ENCODE measurements at regions not wholly inside any gene's neighbourhood (a gene's known extent, or its start where the extent isn't known, plus 50 kb on each side); places are given as distances from the start of the nearest gene placed in this dataset.

DNA sequence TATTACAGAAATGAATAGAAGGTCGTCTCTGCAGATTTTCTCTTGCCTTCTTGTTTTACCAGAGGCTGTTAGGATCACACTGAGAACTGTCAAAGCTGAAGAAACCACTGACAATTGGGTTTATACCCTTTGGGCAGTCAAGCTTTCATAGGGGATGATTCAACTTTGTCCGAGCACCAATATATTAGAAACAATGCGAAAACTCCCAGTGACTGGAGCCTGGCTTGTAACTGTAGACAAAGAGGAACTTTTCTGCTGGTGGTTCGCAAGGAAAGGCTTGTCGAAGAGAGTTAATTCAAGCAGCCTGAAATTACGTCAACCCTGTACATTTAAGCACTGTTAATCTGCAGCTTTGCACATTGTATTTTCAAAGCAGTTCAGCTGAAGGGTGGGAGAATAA, 193.2 kb upstream of the ZNF385D start:
- Histone ChIP-seq H2AFZ (ENCODE audit: low read depth, low read length) (no peak overlapping the region), H3K9ac (ENCODE audit: low read depth, low read length) (no peak overlapping the region), H3K4me3 (ENCODE audit: low read depth in 1 of 2, low read length in 2 of 2) (no peak overlapping the region), H3K9me3 (ENCODE audit: insufficient read depth, low read length, severe bottlenecking) (no peaks in the 10 kb centered on the region), H3K36me3 (ENCODE audit: insufficient read depth, low read length) (no peaks in the 10 kb centered on the region), H4K20me1 (ENCODE audit: insufficient read depth, low read length) (no peaks in the 10 kb centered on the region), H3K4me1 (ENCODE audit: insufficient read depth, low read length) (no peaks in the 10 kb centered on the region), H3K27me3 (ENCODE audit: insufficient read depth, low read length, poor library complexity) (no peaks in the 10 kb centered on the region), H3K27ac (ENCODE audit: low read length) (no peak overlapping the region), H3K79me2 (ENCODE audit: insufficient read depth, low read length) (no peaks in the 10 kb centered on the region), H3K4me2 (ENCODE audit: insufficient read depth, low read length) (no peak overlapping the region)
- DNase-seq (no peak), ATAC-seq (ENCODE audit: insufficient read depth, low read depth) (no peak)
- TF ChIP-seq CTCF (IDR thresholded peaks at IDR 0.05; ENCODE audit: borderline replicate concordance, extremely low read depth, low read length, poor library complexity, severe bottlenecking), result no peak
- no peak for TF ChIP-seq EZH2 (IDR thresholded peaks at IDR 0.05; ENCODE audit: borderline replicate concordance, low read depth, low read length, severe bottlenecking)

- H3K27ac ChIP-seq (ENCODE audit: low read length), result no peak overlapping the region
- H3K4me3 ChIP-seq (ENCODE audit: low read depth in 1 of 2, low read length in 2 of 2), result no peak overlapping the region
- no peak overlapping the region for H3K9ac ChIP-seq (ENCODE audit: low read depth, low read length)
- H3K4me2 ChIP-seq (ENCODE audit: insufficient read depth, low read length), result no peak overlapping the region
- no peaks in the 10 kb centered on the region for H3K9me3 ChIP-seq (ENCODE audit: insufficient read depth, low read length, severe bottlenecking)
- TF ChIP-seq CTCF (IDR thresholded peaks at IDR 0.05; ENCODE audit: borderline replicate concordance, extremely low read depth, low read length, poor library complexity, severe bottlenecking) (no peak), EZH2 (IDR thresholded peaks at IDR 0.05; ENCODE audit: borderline replicate concordance, low read depth, low read length, severe bottlenecking) (no peak)
- H4K20me1 ChIP-seq (ENCODE audit: insufficient read depth, low read length), result no peaks in the 10 kb centered on the region
- H3K4me1 ChIP-seq (ENCODE audit: insufficient read depth, low read length), result no peaks in the 10 kb centered on the region
- H2AFZ ChIP-seq (ENCODE audit: low read depth, low read length), result no peak overlapping the region
- H3K79me2 ChIP-seq (ENCODE audit: insufficient read depth, low read length), result no peaks in the 10 kb centered on the region
- no peaks in the 10 kb centered on the region for H3K36me3 ChIP-seq (ENCODE audit: insufficient read depth, low read length)
- H3K27me3 ChIP-seq (ENCODE audit: insufficient read depth, low read length, poor library complexity), result no peaks in the 10 kb centered on the region
- DNase-seq (no peak), ATAC-seq (ENCODE audit: insufficient read depth, low read depth) (no peak)
These were observed 201.8 kb upstream of the ZNF385D start for GRCh38 chr3:21952856-21953255.

GRCh38 chr3:21954709-21955108, 203.7 kb upstream of the ZNF385D start:
- no peak for TF ChIP-seq EZH2 (IDR thresholded peaks at IDR 0.05; ENCODE audit: borderline replicate concordance, low read depth, low read length, severe bottlenecking)
- TF ChIP-seq CTCF (IDR thresholded peaks at IDR 0.05; ENCODE audit: borderline replicate concordance, extremely low read depth, low read length, poor library complexity, severe bottlenecking), result no peak
- no peaks in the 10 kb centered on the region for H3K9me3 ChIP-seq (ENCODE audit: insufficient read depth, low read length, severe bottlenecking)
- no peaks in the 10 kb centered on the region for H4K20me1 ChIP-seq (ENCODE audit: insufficient read depth, low read length)
- no peaks in the 10 kb centered on the region for H3K27me3 ChIP-seq (ENCODE audit: insufficient read depth, low read length, poor library complexity)
- H3K4me1 ChIP-seq (ENCODE audit: insufficient read depth, low read length), result no peaks in the 10 kb centered on the region
- no peak overlapping the region for H3K9ac ChIP-seq (ENCODE audit: low read depth, low read length)
- ATAC-seq (ENCODE audit: insufficient read depth, low read depth), result no peak
- H3K36me3 ChIP-seq (ENCODE audit: insufficient read depth, low read length), result no peaks in the 10 kb centered on the region
- H3K4me3 ChIP-seq (ENCODE audit: low read depth in 1 of 2, low read length in 2 of 2), result no peak overlapping the region
- no peak overlapping the region for H3K4me2 ChIP-seq (ENCODE audit: insufficient read depth, low read length)
- H3K79me2 ChIP-seq (ENCODE audit: insufficient read depth, low read length), result no peaks in the 10 kb centered on the region
- H2AFZ ChIP-seq (ENCODE audit: low read depth, low read length), result no peak overlapping the region
- no peak overlapping the region for H3K27ac ChIP-seq (ENCODE audit: low read length)
- DNase-seq, result no peak

DNA sequence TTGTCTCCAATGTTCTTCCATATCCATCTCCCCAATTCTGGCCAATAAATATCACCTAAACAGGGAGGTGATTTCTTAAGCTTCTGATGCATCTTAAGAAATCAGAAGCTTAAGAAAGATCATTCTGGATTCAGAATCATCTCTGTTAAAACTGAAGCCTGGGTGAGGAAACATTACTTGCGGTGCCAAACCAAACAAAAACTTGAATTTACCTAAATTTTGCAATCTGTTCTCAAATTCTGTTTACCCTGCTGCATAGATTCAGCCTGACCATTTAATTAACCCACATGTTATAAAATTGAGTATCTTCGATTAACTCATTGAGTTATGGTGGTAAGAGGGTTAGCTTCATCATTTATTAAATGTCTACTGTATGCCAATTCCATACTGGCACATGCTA, 204.4 kb upstream of the ZNF385D start:
- Histone ChIP-seq H3K36me3 (ENCODE audit: insufficient read depth, low read length) (no peaks in the 10 kb centered on the region), H3K9me3 (ENCODE audit: insufficient read depth, low read length, severe bottlenecking) (no peaks in the 10 kb centered on the region), H3K4me1 (ENCODE audit: insufficient read depth, low read length) (no peaks in the 10 kb centered on the region), H2AFZ (ENCODE audit: low read depth, low read length) (no peak overlapping the region), H3K79me2 (ENCODE audit: insufficient read depth, low read length) (no peaks in the 10 kb centered on the region), H3K27ac (ENCODE audit: low read length) (no peak overlapping the region), H3K4me2 (ENCODE audit: insufficient read depth, low read length) (no peak overlapping the region), H3K27me3 (ENCODE audit: insufficient read depth, low read length, poor library complexity) (no peaks in the 10 kb centered on the region), H3K9ac (ENCODE audit: low read depth, low read length) (no peak overlapping the region), H4K20me1 (ENCODE audit: insufficient read depth, low read length) (no peaks in the 10 kb centered on the region), H3K4me3 (ENCODE audit: low read depth in 1 of 2, low read length in 2 of 2) (no peak overlapping the region)
- TF ChIP-seq EZH2 (IDR thresholded peaks at IDR 0.05; ENCODE audit: borderline replicate concordance, low read depth, low read length, severe bottlenecking) (no peak), CTCF (IDR thresholded peaks at IDR 0.05; ENCODE audit: borderline replicate concordance, extremely low read depth, low read length, poor library complexity, severe bottlenecking) (no peak)
- no peak for ATAC-seq (ENCODE audit: insufficient read depth, low read depth)
- no peak for DNase-seq

Data from DND-41 (cell line).